CD4-positive, alpha-beta T cell (primary cell): ENCODE measurements at regions not wholly inside any gene's neighbourhood (a gene's known extent, or its start where the extent isn't known, plus 50 kb on each side); places are given as distances from the start of the nearest gene placed in this dataset.

Experiments used
- ATAC-seq: fragments of 200-7000 bp; cut with Tn5 transposase; one replicate; pipeline ENCODE4 v1.10.0; 2022; ENCODE audit warnings: mild to moderate bottlenecking; ENCODE audit not compliant: poor library complexity
- CTCF ChIA-PET: fragments of 350-600 bp; sonication (Branson Sonifier 250); formaldehyde crosslinking; loops from one replicate; lab custom pipeline; 2021; ENCODE audit warnings: antibody characterized with exemption, inconsistent platforms; lab: Charles Lee
- POLR2A ChIA-PET: fragments of 350-600 bp; sonication (Branson Sonifier 250); formaldehyde crosslinking; loops from one replicate; lab custom pipeline; 2021; ENCODE audit warnings: antibody characterized with exemption, inconsistent platforms; lab: Charles Lee
- DNase-seq, 14 experiments: peaks; one replicate each; pipeline ENCODE4 v3.0.0-alpha.2; 2013 to 2020; ENCODE audit warnings: mixed read lengths in 2 of 14
- H3K27ac ChIP-seq, 2 donors: one replicate each; pipeline versions ENCODE4 v1.5.1 to v1.7.0; 2013; ENCODE audit warnings: low read length in 2 of 2, low read depth in 1 of 2, mild to moderate bottlenecking in 1 of 2
- H3K27me3 ChIP-seq, 2 experiments: 1 replicate in 1 of 2; 2 replicates in 1 of 2; pipeline versions ENCODE4 v1.6.1 to v1.7.0; 2013; ENCODE audit warnings: low read length in 2 of 2, control low read depth in 1 of 2, mild to moderate bottlenecking in 1 of 2, moderate library complexity in 1 of 2; ENCODE audit not compliant: insufficient read depth in 2 of 2, control insufficient read depth in 1 of 2
- H3K36me3 ChIP-seq: one replicate; pipeline ENCODE4 v1.6.1; 2013; ENCODE audit warnings: low read length, control low read depth; ENCODE audit not compliant: insufficient read depth
- H3K4me1 ChIP-seq: one replicate; pipeline ENCODE4 v1.6.1; 2013; ENCODE audit warnings: low read length, control low read depth; ENCODE audit not compliant: insufficient read depth
- H3K4me3 ChIP-seq: one replicate; pipeline ENCODE4 v1.5.1; 2013; ENCODE audit warnings: mild to moderate bottlenecking, low read length, moderate library complexity
- H3K9me3 ChIP-seq, 2 experiments: 1 replicate in 1 of 2; 2 replicates in 1 of 2; pipeline versions ENCODE4 v1.6.1 to v1.7.0; 2013; ENCODE audit warnings: low read length in 2 of 2, mild to moderate bottlenecking in 2 of 2, control low read depth in 1 of 2, moderate library complexity in 1 of 2; ENCODE audit not compliant: control insufficient read depth in 1 of 2, insufficient read depth in 1 of 2
- H3K27ac Mint-ChIP-seq: one replicate; pipeline ENCODE4 v1.8.0; 2020; ENCODE audit warnings: mixed read lengths
- H3K27me3 Mint-ChIP-seq: one replicate; pipeline ENCODE4 v1.8.0; 2021; ENCODE audit warnings: mixed read lengths
- H3K36me3 Mint-ChIP-seq: one replicate; pipeline ENCODE4 v1.8.0; 2021; ENCODE audit warnings: low read depth, mixed read lengths
- H3K4me1 Mint-ChIP-seq: one replicate; pipeline ENCODE4 v1.8.0; 2021; ENCODE audit warnings: low read depth, mixed read lengths
- H3K4me3 Mint-ChIP-seq: one replicate; pipeline ENCODE4 v1.8.0; 2020; ENCODE audit warnings: mild to moderate bottlenecking, mixed read lengths
- H3K9me3 Mint-ChIP-seq: one replicate; pipeline ENCODE4 v1.8.0; 2020; ENCODE audit warnings: mixed read lengths
- intact Hi-C, 2 experiments: fragments of 100-400 bp; cut with DNase I in 1 of 2; cut with micrococcal nuclease in 1 of 2; formaldehyde crosslinking; loops; one replicate each; pipeline versions ENCODE4 v1.15.1 to v1.9.0; 2023 to 2025; cut with DNase I, micrococcal nuclease
- TF ChIP-seq, protein P1 (sequence below): fragments of 200-600 bp; IDR thresholded peaks from one replicate; pipeline ENCODE4 v1.8.0; 2022; ENCODE audit warnings: antibody characterized with exemption, mild to moderate bottlenecking

DNA sequence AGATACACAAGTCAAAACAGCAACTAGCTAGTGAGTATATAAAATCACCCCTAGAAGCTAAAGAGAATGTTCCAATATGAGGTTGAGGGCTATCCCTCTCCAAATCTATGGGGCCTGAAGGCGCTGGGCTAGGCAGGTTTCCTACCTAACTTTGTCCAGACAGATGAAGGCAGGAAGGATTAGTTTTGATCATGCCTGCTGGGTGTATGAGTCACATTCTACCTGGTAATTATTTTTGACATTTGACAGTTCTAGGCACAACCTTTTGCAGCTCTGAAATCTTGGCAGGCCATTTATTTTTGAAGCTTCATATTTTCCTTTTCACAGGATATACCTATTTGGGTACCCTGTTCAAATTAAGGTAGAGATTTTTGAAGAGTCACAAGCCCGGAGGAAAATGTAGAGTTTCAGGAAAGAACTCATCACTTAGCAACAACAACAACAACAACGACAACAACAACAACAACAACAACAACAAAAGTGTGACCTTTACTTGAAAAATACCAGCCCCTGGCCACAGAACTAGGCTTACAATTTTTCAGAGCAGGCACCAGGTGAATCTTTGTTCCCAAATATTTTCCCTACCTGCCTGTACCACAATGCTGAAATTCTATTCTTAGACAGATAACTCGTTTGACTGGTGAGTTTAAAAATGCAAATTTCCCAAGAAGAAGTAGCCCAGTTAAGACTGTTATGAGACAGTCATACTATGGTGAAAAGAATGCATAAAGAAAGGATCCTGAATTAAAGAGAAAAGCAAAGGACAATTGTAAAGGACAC lies 175.5 kb upstream of the TUT7 start:
- peaks cover 44% of the 10 kb centered on the region for H3K27me3 Mint-ChIP-seq
- no peaks in the 10 kb centered on the region for H3K9me3 Mint-ChIP-seq
- H3K36me3 Mint-ChIP-seq = no peaks in the 10 kb centered on the region
- no peak overlapping the region for H3K27ac Mint-ChIP-seq
- ChIA-PET CTCF (no interaction called here), POLR2A (no interaction called here)
- H3K4me1 Mint-ChIP-seq = no peaks in the 10 kb centered on the region
- Histone ChIP-seq H3K4me3 (no peak overlapping the region), H3K27me3 (peaks cover 2 to 5% of the 10 kb centered on the region in 2 experiments), H3K9me3 (no peaks in the 10 kb centered on the region), H3K27ac (no peak overlapping the region), H3K4me1 (no peaks in the 10 kb centered on the region), H3K36me3 (no peaks in the 10 kb centered on the region)
- TF ChIP-seq, protein P1, sequence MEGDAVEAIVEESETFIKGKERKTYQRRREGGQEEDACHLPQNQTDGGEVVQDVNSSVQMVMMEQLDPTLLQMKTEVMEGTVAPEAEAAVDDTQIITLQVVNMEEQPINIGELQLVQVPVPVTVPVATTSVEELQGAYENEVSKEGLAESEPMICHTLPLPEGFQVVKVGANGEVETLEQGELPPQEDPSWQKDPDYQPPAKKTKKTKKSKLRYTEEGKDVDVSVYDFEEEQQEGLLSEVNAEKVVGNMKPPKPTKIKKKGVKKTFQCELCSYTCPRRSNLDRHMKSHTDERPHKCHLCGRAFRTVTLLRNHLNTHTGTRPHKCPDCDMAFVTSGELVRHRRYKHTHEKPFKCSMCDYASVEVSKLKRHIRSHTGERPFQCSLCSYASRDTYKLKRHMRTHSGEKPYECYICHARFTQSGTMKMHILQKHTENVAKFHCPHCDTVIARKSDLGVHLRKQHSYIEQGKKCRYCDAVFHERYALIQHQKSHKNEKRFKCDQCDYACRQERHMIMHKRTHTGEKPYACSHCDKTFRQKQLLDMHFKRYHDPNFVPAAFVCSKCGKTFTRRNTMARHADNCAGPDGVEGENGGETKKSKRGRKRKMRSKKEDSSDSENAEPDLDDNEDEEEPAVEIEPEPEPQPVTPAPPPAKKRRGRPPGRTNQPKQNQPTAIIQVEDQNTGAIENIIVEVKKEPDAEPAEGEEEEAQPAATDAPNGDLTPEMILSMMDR = no peak
- intact Hi-C loops = no loop called here
- DNase-seq (no peak), ATAC-seq (no peak)
- no peak overlapping the region for H3K4me3 Mint-ChIP-seq

DNA sequence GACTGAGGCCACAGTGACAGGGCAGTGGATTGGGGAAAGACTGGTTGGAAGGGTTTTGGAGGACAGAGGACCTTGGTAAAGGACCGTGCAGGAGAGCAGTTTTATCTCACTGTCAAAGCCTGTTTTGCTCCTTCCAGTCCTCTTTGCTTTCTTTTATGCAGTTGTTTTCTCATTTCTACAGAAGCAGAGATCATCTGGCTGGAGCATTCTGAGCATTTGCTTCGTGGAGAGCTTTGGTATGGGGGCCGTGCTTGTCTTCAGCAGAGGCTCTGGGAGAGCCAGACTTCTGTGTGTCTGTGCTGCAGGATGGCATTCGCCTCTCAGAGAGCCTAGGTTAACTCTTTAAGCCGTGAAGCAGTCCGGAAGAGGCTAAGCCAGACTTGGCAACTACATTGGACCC lies 171.8 kb upstream of the TUT7 start:
- no peak for DNase-seq
- Mint-ChIP-seq H3K4me3 (no peak overlapping the region), H3K36me3 (no peaks in the 10 kb centered on the region), H3K27ac (no peak overlapping the region), H3K9me3 (no peaks in the 10 kb centered on the region), H3K27me3 (peaks cover 30% of the 10 kb centered on the region), H3K4me1 (no peaks in the 10 kb centered on the region)
- ChIA-PET CTCF (no interaction called here), POLR2A (no interaction called here)
- Histone ChIP-seq H3K4me3 (no peak overlapping the region), H3K9me3 (no peaks in the 10 kb centered on the region), H3K4me1 (no peaks in the 10 kb centered on the region), H3K27me3 (peaks cover 2 to 5% of the 10 kb centered on the region in 2 experiments), H3K36me3 (no peaks in the 10 kb centered on the region), H3K27ac (no peak overlapping the region)
- intact Hi-C loops = no loop called here
- TF ChIP-seq, protein P1 = no peak
- no peak for ATAC-seq

DNA sequence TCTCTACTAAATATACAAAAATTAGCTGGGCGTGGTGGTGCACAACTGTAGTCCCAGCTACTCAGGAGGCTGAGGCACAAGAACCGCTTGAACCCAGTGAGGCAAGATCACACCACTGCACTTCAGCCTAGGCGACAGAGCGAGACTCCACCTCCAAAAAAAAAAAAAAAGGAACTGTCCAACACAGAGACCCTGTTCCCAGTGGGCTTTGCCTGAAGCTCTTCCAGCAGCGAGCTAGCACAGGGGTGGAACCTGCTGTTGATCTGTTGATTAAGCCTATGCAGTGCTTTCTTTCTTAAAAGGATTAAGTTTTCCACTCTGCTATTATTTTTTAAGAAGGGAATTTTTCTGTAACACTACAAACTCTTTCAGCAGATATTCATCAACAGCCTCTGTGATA lies 171.0 kb upstream of the TUT7 start:
- no peaks in the 10 kb centered on the region for H3K36me3 ChIP-seq
- TF ChIP-seq, protein P1 = no peak
- no peak overlapping the region for H3K27ac ChIP-seq
- H3K4me3 ChIP-seq = no peak overlapping the region
- H3K9me3 Mint-ChIP-seq = no peaks in the 10 kb centered on the region
- H3K27me3 Mint-ChIP-seq = peaks cover 29% of the 10 kb centered on the region
- no peak for DNase-seq
- CTCF ChIA-PET = no interaction called here
- no peaks in the 10 kb centered on the region for H3K4me1 Mint-ChIP-seq
- H3K27ac Mint-ChIP-seq = no peak overlapping the region
- no peak for ATAC-seq
- H3K27me3 ChIP-seq = peaks cover 2 to 5% of the 10 kb centered on the region in 2 experiments
- POLR2A ChIA-PET = interaction anchor here (0.6 kb wide), 1 partner anchor 49 kb away, joined by 3 read pairs; no protein-coding TSS in a partner anchor
- no peaks in the 10 kb centered on the region for H3K36me3 Mint-ChIP-seq
- H3K9me3 ChIP-seq = no peaks in the 10 kb centered on the region
- H3K4me3 Mint-ChIP-seq = no peak overlapping the region
- no peaks in the 10 kb centered on the region for H3K4me1 ChIP-seq
- intact Hi-C loops = no loop called here
